Common myeloid progenitor, CD34-positive (primary cell): ENCODE measurements at regions not wholly inside any gene's neighbourhood (a gene's known extent, or its start where the extent isn't known, plus 50 kb on each side); places are given as distances from the start of the nearest gene placed in this dataset.
A peak's percentile ranks its signal among the peaks of the same experiment; 100 is the strongest.

Experiments used
- CTCF ChIA-PET: fragments of 350-600 bp; sonication (Branson Sonifier 250); formaldehyde crosslinking; loops from one replicate; lab custom pipeline; 2021; ENCODE audit warnings: antibody characterized with exemption; lab: Charles Lee
- POLR2A ChIA-PET: fragments of 350-600 bp; sonication (Branson Sonifier 250); formaldehyde crosslinking; loops from one replicate; lab custom pipeline; 2021; ENCODE audit warnings: antibody characterized with exemption; lab: Charles Lee
- DNase-seq, 3 donors: peaks; one replicate each; pipeline versions ENCODE4 v3.0.0 to v3.0.0-alpha.2; 2013
- H3K27ac ChIP-seq, 2 experiments: 1 replicate in 1 of 2; 2 replicates in 1 of 2; pipeline ENCODE4 v1.7.0; 2013; ENCODE audit warnings: inconsistent platforms in 2 of 2, low read length in 2 of 2, mild to moderate bottlenecking in 2 of 2, low read depth in 1 of 2, moderate library complexity in 1 of 2; ENCODE audit not compliant: severe bottlenecking in 2 of 2, insufficient read depth in 1 of 2, poor library complexity in 1 of 2
- H3K27me3 ChIP-seq, 5 experiments: replicated peaks in 2 of 5; 1 replicate in 3 of 5; 2 replicates in 2 of 5; pipeline versions ENCODE4 v1.6.1 to v1.7.0; 2013; ENCODE audit warnings: low read length in 4 of 5, mild to moderate bottlenecking in 2 of 5, moderate library complexity in 2 of 5, inconsistent platforms in 1 of 5; ENCODE audit not compliant: insufficient read depth in 5 of 5, control insufficient read depth in 4 of 5
- H3K36me3 ChIP-seq, 4 experiments: 1 replicate in 2 of 4; 2 replicates in 2 of 4; pipeline versions ENCODE4 v1.6.1 to v1.7.0; 2013; ENCODE audit warnings: low read length in 3 of 4, control low read depth in 1 of 4, mild to moderate bottlenecking in 1 of 4; ENCODE audit not compliant: control insufficient read depth in 4 of 4, insufficient read depth in 4 of 4
- H3K4me1 ChIP-seq, 4 experiments: 1 replicate in 3 of 4; 2 replicates in 1 of 4; pipeline versions ENCODE4 v1.6.1 to v1.7.1; 2013; ENCODE audit warnings: low read length in 3 of 4, mild to moderate bottlenecking in 3 of 4, control low read depth in 1 of 4, inconsistent platforms in 1 of 4, moderate library complexity in 1 of 4; ENCODE audit not compliant: control insufficient read depth in 4 of 4, insufficient read depth in 4 of 4; ENCODE audit errors: control extremely low read depth in 1 of 4
- H3K4me3 ChIP-seq, 7 experiments: 1 replicate in 4 of 7; 2 replicates in 3 of 7; pipeline versions ENCODE4 v1.5.1 to v1.7.0; 2013; ENCODE audit warnings: mild to moderate bottlenecking in 7 of 7, low read length in 6 of 7, moderate library complexity in 6 of 7, inconsistent platforms in 2 of 7, low read depth in 2 of 7, control low read depth in 1 of 7; ENCODE audit not compliant: insufficient read depth in 4 of 7, control insufficient read depth in 1 of 7; ENCODE audit errors: extremely low read depth in 1 of 7
- H3K9me3 ChIP-seq, 5 experiments: 1 replicate in 4 of 5; 2 replicates in 1 of 5; pipeline versions ENCODE4 v1.6.1 to v1.7.1; 2013; ENCODE audit warnings: low read length in 4 of 5, mild to moderate bottlenecking in 2 of 5, inconsistent platforms in 1 of 5, low read depth in 1 of 5, moderate library complexity in 1 of 5; ENCODE audit not compliant: control insufficient read depth in 4 of 5, insufficient read depth in 2 of 5; ENCODE audit errors: control extremely low read depth in 1 of 5
- WGBS: methylation state at CpG from one replicate; pipeline ENCODE4 v1.1.5; 2013; ENCODE audit not compliant: insufficient coverage; 5-methylcytosine and 5-hydroxymethylcytosine counted together

GRCh38 chr12:75818863-75819262 is 212.7 kb downstream of the PHLDA1 start:
- no peaks in the 10 kb centered on the region for H3K9me3 ChIP-seq
- peaks cover 6 to 16% (median 9%) of the 10 kb centered on the region in 5 experiments for H3K27me3 ChIP-seq
- H3K27ac ChIP-seq: no peak overlapping the region
- H3K4me1 ChIP-seq: peaks cover 0 to 5% (median 3%) of the 10 kb centered on the region in 4 experiments
- DNase-seq: no peak
- ChIA-PET CTCF (interaction anchor here (1.4 kb wide), 1 partner anchor 16 kb away, joined by 3 read pairs; no protein-coding TSS in a partner anchor), POLR2A (no interaction called here)
- H3K36me3 ChIP-seq: no peaks in the 10 kb centered on the region
- H3K4me3 ChIP-seq: no peak overlapping the region

DNA sequence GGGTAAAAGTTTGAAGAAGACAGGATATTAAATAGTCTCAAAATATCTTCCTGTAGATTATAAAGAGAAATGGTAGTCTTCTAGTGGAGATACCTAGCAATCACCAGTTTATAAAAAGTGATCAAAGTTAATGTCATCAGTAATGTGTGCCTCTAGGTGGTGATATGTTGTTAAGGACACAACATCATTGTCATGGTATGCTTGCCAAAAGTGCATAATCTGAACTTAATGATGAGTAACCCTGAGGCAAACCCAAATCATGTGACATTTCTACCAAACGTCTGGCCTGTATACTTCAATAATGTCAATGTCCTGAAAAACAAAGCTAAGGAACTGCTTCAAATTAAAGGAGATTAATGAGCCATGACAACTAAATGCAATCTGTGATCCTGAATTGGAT is 214.7 kb downstream of the PHLDA1 start:
- ChIA-PET POLR2A (no interaction called here), CTCF (no interaction called here)
- no peaks in the 10 kb centered on the region for H3K36me3 ChIP-seq
- no peak overlapping the region for H3K27ac ChIP-seq
- H3K4me1 ChIP-seq: peaks cover 0 to 5% (median 3%) of the 10 kb centered on the region in 4 experiments
- peak; percentile 12 to 43 (median 28) for DNase-seq
- H3K4me3 ChIP-seq: no peak overlapping the region
- H3K27me3 ChIP-seq: peaks cover under 1 to 9% (median 2%) of the 10 kb centered on the region in 5 experiments
- WGBS: 40% methylated on average over 1 of the region's 1 CpG
- H3K9me3 ChIP-seq: no peaks in the 10 kb centered on the region

GRCh38 chr12:75815756-75816155 is 215.8 kb downstream of the PHLDA1 start:
- ChIA-PET POLR2A (interaction anchor here (0.6 kb wide), 1 partner anchor 14 kb away, joined by 3 read pairs; no protein-coding TSS in a partner anchor), CTCF (no interaction called here)
- Histone ChIP-seq H3K36me3 (no peaks in the 10 kb centered on the region), H3K27me3 (peaks cover 0 to 8% (median 0%) of the 10 kb centered on the region in 5 experiments), H3K27ac (no peak overlapping the region), H3K4me1 (peaks cover 0 to 5% (median 3%) of the 10 kb centered on the region in 4 experiments), H3K9me3 (no peaks in the 10 kb centered on the region), H3K4me3 (no peak overlapping the region)
- no peak for DNase-seq
- 100% methylated on average over 1 of the region's 1 CpG for WGBS

DNA sequence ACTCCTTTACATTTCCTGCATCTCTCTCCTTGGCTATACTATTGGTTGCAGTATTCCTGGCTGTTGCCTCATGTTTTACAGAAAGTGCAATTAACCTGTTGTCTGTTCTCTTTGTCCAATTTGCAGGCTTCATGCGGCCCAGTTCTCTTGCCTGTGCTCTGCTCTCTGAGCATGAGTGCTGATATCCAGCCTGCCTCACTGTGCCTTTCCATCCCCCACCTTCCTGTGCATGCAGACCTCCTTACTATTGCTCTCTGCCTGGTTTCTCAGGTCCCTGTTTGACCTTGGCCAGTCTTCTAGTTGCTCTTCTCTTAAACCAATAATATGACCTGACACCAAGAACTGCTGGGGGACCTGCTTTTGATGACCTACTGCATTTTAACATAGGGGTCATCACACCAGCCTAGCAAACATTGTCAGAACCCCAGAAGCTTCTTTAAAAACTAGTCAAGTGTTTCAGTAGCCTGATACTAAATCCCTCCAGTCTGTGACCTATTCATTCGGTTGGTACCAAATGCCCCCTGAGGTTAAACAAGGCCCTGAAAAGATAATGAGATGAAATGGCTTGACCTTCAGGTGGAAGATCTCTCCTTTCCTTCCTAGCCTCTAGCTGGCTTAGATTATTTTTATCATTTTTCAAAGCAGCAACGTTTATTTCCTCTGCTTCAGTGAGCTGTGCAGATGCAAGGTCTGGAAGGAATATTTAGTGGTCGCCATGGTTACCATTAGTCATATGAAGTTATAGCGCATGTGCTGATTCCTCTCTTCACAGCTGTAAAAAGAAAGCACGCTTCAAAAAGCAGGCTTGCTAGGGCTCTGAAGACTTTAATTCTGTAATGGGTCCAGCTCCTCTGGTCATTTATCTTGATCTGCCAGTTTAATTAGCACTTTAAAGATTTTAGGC is 216.5 kb downstream of the PHLDA1 start:
- Histone ChIP-seq H3K27ac (peak overlapping the region in 1 of 2 experiments; percentile 28), H3K4me3 (no peak overlapping the region), H3K9me3 (no peaks in the 10 kb centered on the region), H3K27me3 (peaks cover 0 to 8% (median 0%) of the 10 kb centered on the region in 5 experiments), H3K4me1 (peaks cover 0 to 5% (median 3%) of the 10 kb centered on the region in 4 experiments), H3K36me3 (no peaks in the 10 kb centered on the region)
- CTCF ChIA-PET: no interaction called here
- POLR2A ChIA-PET: interaction anchor here (0.6 kb wide), 1 partner anchor 14 kb away, joined by 3 read pairs; no protein-coding TSS in a partner anchor
- WGBS: 52% methylated on average over 6 of the region's 6 CpGs
- DNase-seq: peak; percentile 67 to 91 (median 90)

- ChIA-PET POLR2A (no interaction called here), CTCF (no interaction called here)
- Histone ChIP-seq H3K27me3 (peaks cover 0 to 10% (median 0%) of the 10 kb centered on the region in 5 experiments), H3K9me3 (peaks cover 0 to 2% (median 0%) of the 10 kb centered on the region in 5 experiments), H3K4me1 (peaks cover 0 to 5% (median 3%) of the 10 kb centered on the region in 4 experiments), H3K27ac (no peak overlapping the region), H3K4me3 (no peak overlapping the region), H3K36me3 (no peaks in the 10 kb centered on the region)
- no CpG with 5 or more reads among the region's 1 CpG for WGBS
- DNase-seq: no peak
These were observed 218.5 kb downstream of the PHLDA1 start for GRCh38 chr12:75813072-75813471.

- Histone ChIP-seq H3K4me1 (peaks cover 0 to 5% (median 3%) of the 10 kb centered on the region in 4 experiments), H3K4me3 (no peak overlapping the region), H3K36me3 (no peaks in the 10 kb centered on the region), H3K27me3 (peaks cover 0 to 10% (median 0%) of the 10 kb centered on the region in 5 experiments), H3K27ac (no peak overlapping the region), H3K9me3 (peaks cover 0 to 3% (median 0%) of the 10 kb centered on the region in 5 experiments)
- CTCF ChIA-PET: no interaction called here
- no peak for DNase-seq
- 92% methylated on average over 9 of the region's 9 CpGs for whole genome bisulfite sequencing
- POLR2A ChIA-PET: no interaction called here
These were observed 219.1 kb downstream of the PHLDA1 start for GRCh38 chr12:75812271-75813018.
